ENCODE measurements at regions not wholly inside any gene's neighbourhood (a gene's known extent, or its start where the extent isn't known, plus 50 kb on each side); places are given as distances from the start of the nearest gene placed in this dataset.

DNA sequence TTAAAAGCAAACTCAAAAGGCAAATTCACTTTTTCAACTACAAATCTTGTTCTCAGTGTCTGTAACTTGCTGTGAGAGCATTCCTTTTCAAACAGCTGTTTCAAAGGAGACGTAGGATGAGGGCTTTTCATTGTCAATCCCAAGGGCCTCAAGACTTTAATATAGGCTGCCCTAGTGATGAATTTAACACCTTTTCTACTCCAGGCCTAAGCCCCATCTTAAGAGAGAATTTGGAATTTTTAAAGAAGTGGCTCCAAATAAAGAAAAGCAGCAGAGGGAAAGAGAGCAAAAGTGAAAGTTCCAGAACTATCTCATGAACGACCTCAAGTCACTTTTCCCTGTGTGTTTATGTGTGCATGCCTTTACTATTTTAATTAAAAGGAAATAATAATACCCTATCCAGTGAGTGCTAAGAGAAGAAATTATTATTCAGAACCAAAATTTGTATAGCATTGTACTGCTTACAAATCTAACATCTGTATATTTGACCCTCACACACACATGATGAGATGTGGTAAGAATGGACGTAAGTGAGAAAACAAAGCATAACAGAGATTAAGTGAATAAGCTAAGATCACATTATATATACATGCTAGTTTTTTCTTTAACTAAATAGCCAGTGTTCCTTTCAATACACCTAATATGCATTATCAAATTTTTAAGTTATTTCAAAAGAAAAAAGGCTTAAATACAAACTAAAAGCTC is 196.4 kb downstream of the VGLL3 start:
- H3K4me3 ChIP-seq (ENCODE audit: low read length) = no peak overlapping the region
- DNase-seq (ENCODE audit: low read depth) = no peak
- TF ChIP-seq, protein P1, sequence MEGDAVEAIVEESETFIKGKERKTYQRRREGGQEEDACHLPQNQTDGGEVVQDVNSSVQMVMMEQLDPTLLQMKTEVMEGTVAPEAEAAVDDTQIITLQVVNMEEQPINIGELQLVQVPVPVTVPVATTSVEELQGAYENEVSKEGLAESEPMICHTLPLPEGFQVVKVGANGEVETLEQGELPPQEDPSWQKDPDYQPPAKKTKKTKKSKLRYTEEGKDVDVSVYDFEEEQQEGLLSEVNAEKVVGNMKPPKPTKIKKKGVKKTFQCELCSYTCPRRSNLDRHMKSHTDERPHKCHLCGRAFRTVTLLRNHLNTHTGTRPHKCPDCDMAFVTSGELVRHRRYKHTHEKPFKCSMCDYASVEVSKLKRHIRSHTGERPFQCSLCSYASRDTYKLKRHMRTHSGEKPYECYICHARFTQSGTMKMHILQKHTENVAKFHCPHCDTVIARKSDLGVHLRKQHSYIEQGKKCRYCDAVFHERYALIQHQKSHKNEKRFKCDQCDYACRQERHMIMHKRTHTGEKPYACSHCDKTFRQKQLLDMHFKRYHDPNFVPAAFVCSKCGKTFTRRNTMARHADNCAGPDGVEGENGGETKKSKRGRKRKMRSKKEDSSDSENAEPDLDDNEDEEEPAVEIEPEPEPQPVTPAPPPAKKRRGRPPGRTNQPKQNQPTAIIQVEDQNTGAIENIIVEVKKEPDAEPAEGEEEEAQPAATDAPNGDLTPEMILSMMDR (IDR thresholded peaks at IDR 0.05; ENCODE audit: insufficient read depth, low read depth, low read length, missing control alignments) = no peak

DNA sequence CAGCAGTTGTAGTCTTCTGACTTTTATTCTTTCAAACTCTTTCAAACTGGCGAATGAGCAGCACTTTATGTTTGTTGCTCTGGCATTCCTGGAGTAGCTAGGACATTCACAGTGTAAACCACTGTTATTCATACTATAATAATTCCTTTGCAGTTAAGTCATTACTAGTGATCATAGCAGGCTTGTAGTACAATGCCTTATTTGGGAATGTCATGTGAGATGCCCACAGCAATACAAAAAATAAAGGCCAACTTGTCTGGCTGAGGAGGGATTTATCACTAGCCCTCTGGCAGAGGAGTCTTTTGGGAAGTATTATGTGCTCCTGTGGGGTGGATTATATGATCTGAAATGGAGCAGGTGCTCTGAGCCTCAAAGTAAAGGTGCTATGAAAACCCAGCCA is 197.2 kb downstream of the VGLL3 start:
- TF ChIP-seq, protein P1 (IDR thresholded peaks at IDR 0.05; ENCODE audit: insufficient read depth, low read depth, low read length, missing control alignments) = no peak
- peak; percentile 90 for DNase-seq (ENCODE audit: low read depth)
- no peak overlapping the region for H3K4me3 ChIP-seq (ENCODE audit: low read length)

DNA sequence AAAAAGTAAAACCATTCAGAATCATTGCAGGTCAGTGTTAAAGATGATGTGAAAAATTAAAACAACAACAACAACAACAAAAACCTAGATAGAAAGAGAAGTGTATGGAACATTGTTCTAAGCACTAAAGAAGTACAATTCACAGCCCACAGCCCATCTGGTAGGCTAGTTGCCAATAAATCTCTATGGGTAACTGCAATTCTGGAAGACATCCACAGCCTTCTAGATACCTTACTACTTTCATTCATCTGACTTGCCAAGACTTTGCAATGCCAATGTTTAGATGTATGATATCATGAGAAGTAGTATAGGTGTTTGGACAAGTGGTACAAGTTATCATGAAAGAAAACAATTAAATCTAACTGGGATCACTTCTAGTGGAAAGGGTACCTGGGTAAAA is 198.6 kb downstream of the VGLL3 start:
- no peak for DNase-seq (ENCODE audit: low read depth)
- TF ChIP-seq, protein P1 (IDR thresholded peaks at IDR 0.05; ENCODE audit: insufficient read depth, low read depth, low read length, missing control alignments) = no peak
- H3K4me3 ChIP-seq (ENCODE audit: low read length) = no peak overlapping the region

DNA sequence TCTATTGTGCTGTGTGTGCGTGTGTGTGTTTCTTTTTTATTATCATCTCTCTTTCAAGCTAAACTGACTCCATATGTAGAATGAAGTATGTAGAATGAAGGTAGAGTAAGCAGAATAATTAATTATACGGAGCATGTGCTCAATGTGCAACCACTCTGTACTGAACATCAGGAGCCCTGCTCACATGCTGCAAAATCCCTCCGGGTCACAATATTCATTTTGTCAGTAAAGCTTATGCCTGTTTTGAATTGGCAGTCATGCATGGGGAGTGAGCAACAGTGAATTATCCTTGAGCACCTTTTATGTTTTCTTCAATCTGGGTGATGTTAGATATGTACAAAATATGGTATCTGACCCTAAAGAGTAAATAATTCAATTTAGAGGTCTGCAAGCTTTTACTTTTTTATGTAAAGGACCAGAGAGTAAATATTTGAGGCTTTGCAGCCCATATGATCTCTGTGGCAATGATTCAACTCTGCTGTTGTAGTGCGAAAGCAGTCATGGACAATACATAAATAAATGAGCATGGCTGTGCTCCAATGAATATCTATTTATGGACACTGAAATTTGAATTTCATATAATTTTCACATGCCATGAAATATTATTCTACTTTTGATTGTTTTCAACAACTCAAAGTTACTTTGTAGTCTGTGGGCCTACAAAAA is 199.9 kb downstream of the VGLL3 start:
- TF ChIP-seq, protein P1 (IDR thresholded peaks at IDR 0.05; ENCODE audit: insufficient read depth, low read depth, low read length, missing control alignments) = no peak
- DNase-seq (ENCODE audit: low read depth) = no peak
- no peak overlapping the region for H3K4me3 ChIP-seq (ENCODE audit: low read length)

DNA sequence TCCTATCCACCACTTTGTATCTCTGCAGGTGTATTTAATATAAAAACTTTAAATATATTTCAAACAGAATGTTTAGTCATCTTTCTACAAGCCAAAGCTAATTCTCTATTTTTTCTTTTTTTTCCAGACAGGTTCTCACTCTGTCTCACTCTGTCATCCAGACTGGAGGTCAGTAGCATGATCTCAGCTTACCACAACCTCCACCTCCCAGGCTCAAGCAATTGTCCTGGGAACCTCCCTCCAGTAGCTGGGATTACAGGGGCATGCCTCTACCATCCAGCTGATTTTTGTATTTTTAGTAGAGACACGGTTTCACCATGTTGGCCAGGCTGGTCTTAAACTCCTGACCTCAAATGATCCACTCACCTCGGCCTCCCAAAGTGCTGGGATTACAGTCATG is 202.6 kb downstream of the VGLL3 start:
- TF ChIP-seq, protein P1 (IDR thresholded peaks at IDR 0.05; ENCODE audit: insufficient read depth, low read depth, low read length, missing control alignments) = no peak
- DNase-seq (ENCODE audit: low read depth) = no peak
- H3K4me3 ChIP-seq (ENCODE audit: low read length) = no peak overlapping the region

DNA sequence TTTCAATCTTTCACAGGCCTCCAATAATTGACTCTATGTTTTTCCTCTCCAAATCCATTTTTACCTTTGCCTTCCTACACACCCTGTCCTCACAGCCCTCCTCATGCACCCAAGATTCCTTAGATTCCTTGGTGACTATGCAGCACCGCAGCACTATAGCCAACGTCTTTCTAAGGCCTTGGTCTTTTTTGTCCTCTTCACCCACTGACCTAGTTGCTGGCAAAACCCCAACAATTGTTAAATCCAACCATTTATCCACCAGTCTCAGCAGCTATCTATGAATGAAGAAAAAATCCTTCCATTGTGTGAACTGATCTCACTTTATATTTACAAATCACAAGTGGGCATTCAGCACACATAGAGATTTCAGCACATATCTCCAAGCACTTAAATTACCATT is 203.9 kb downstream of the VGLL3 start:
- peak; percentile 19 for DNase-seq (ENCODE audit: low read depth)
- TF ChIP-seq, protein P1 (IDR thresholded peaks at IDR 0.05; ENCODE audit: insufficient read depth, low read depth, low read length, missing control alignments) = no peak

More for the DNA sequence above, 203.9 kb downstream of the VGLL3 start:
- H3K4me3 ChIP-seq (ENCODE audit: low read length) = no peak overlapping the region
